Jurkat, Clone E6-1 (cell line): ENCODE measurements at regions not wholly inside any gene's neighbourhood (a gene's known extent, or its start where the extent isn't known, plus 50 kb on each side); places are given as distances from the start of the nearest gene placed in this dataset.
"Not testable (repeated sequence)": the region's sequence is repeated elsewhere in the genome, so short reads cannot be mapped to it uniquely, and the experiment has no call there.

Experiments used
- DNase-seq: peaks from one replicate; pipeline ENCODE4 v3.0.0-alpha.2; 2011; ENCODE audit warnings: low read depth, low spot score
- H3K4me3 ChIP-seq: 2 replicates; pipeline ENCODE4 v1.5.1; 2011; ENCODE audit warnings: mild to moderate bottlenecking, low read length, control low read depth, moderate library complexity

GRCh38 chr10:37489658-37490003 lies 364.2 kb downstream of the ANKRD30A start:
- no peak overlapping the region for H3K4me3 ChIP-seq
- no peak for DNase-seq

- no peak for DNase-seq
- no peak overlapping the region for H3K4me3 ChIP-seq
These were observed 363.6 kb downstream of the ANKRD30A start for GRCh38 chr10:37488792-37489657.

GRCh38 chr10:37480596-37480995 lies 355.2 kb downstream of the ANKRD30A start:
- DNase-seq, H3K4me3 ChIP-seq: not testable (repeated sequence)

- no peak overlapping the region for H3K4me3 ChIP-seq
- DNase-seq, result no peak
These were observed 354.1 kb downstream of the ANKRD30A start for GRCh38 chr10:37479469-37479868.

- DNase-seq, result no peak
- no peak overlapping the region for H3K4me3 ChIP-seq
These were observed 353.0 kb downstream of the ANKRD30A start for GRCh38 chr10:37478381-37478780.

GRCh38 chr10:37476285-37476684 lies 350.9 kb downstream of the ANKRD30A start:
- DNase-seq, result no peak
- no peak overlapping the region for H3K4me3 ChIP-seq

GRCh38 chr10:37474645-37475044 lies 349.2 kb downstream of the ANKRD30A start:
- DNase-seq, result no peak
- H3K4me3 ChIP-seq, result no peak overlapping the region

- no peak for DNase-seq
- no peak overlapping the region for H3K4me3 ChIP-seq
These were observed 348.5 kb downstream of the ANKRD30A start for GRCh38 chr10:37473906-37474305.

GRCh38 chr10:37467246-37467645 lies 341.8 kb downstream of the ANKRD30A start:
- DNase-seq, result no peak
- no peak overlapping the region for H3K4me3 ChIP-seq

- no peak overlapping the region for H3K4me3 ChIP-seq
- no peak for DNase-seq
These were observed 331.1 kb downstream of the ANKRD30A start for GRCh38 chr10:37456456-37456855.

- no peak for DNase-seq
- no peak overlapping the region for H3K4me3 ChIP-seq
These were observed 322.8 kb downstream of the ANKRD30A start for GRCh38 chr10:37448161-37448560.

- H3K4me3 ChIP-seq, result no peak overlapping the region
- no peak for DNase-seq
These were observed 317.5 kb downstream of the ANKRD30A start for GRCh38 chr10:37442882-37443281.

- not testable (repeated sequence) for DNase-seq, H3K4me3 ChIP-seq
These were observed 315.8 kb downstream of the ANKRD30A start for GRCh38 chr10:37441224-37441623.

GRCh38 chr10:37439826-37440225 lies 314.4 kb downstream of the ANKRD30A start:
- no peak for DNase-seq
- H3K4me3 ChIP-seq, result no peak overlapping the region

- no peak for DNase-seq
- H3K4me3 ChIP-seq, result no peak overlapping the region
These were observed 311.0 kb downstream of the ANKRD30A start for GRCh38 chr10:37436357-37436756.

- no peak overlapping the region for H3K4me3 ChIP-seq
- DNase-seq, result no peak
These were observed 308.7 kb downstream of the ANKRD30A start for GRCh38 chr10:37434091-37434490.
